Breast epithelium (tissue), 4 donors: ENCODE measurements at regions not wholly inside any gene's neighbourhood (a gene's known extent, or its start where the extent isn't known, plus 50 kb on each side); places are given as distances from the start of the nearest gene placed in this dataset.

Experiments used
- DNase-seq, 2 donors: peaks; one replicate each; pipeline ENCODE4 v3.0.0-alpha.2; 2019; ENCODE audit warnings: low spot score in 2 of 2
- H3K27ac ChIP-seq, 2 donors: fragments of 200-600 bp; sonication (generic) in 1 of 2; one replicate each; pipeline ENCODE4 v1.5.1; 2016 to 2019; ENCODE audit warnings: mild to moderate bottlenecking in 1 of 2
- H3K27me3 ChIP-seq, 2 donors: fragments of 200-600 bp; sonication (generic) in 1 of 2; one replicate each; pipeline versions ENCODE4 v1.5.1 to v1.6.0; 2017 to 2019; ENCODE audit warnings: control low read depth in 1 of 2, mild to moderate bottlenecking in 1 of 2
- H3K36me3 ChIP-seq: fragments of 200-600 bp; one replicate; pipeline ENCODE4 v1.5.1; 2019
- H3K4me1 ChIP-seq, 2 donors: fragments of 200-600 bp; sonication (generic); one replicate each; pipeline ENCODE4 v1.5.1; 2016 to 2019; ENCODE audit warnings: control low read depth in 1 of 2
- H3K4me3 ChIP-seq, 3 donors: fragments of 200-600 bp; sonication (generic); 1 replicate in 2 of 3; 2 replicates in 1 of 3; pipeline ENCODE4 v1.5.1; 2016 to 2019; ENCODE audit warnings: mild to moderate bottlenecking in 3 of 3, moderate library complexity in 2 of 3
- H3K9me3 ChIP-seq, 2 donors: fragments of 200-600 bp; sonication (generic) in 1 of 2; one replicate each; pipeline ENCODE4 v1.5.1; 2016 to 2019; ENCODE audit warnings: control low read depth in 1 of 2
- CTCF ChIP-seq, 3 donors: fragments of 450-650 bp; IDR thresholded peaks; one replicate each; pipeline ENCODE4 v1.5.1; 2016 to 2017; ENCODE audit warnings: antibody characterized with exemption in 3 of 3, mild to moderate bottlenecking in 3 of 3, moderate library complexity in 3 of 3
- POLR2A ChIP-seq: fragments of 450-650 bp; IDR thresholded peaks from one replicate; pipeline ENCODE4 v1.6.1; 2016; ENCODE audit warnings: antibody characterized with exemption, mild to moderate bottlenecking, moderate library complexity
- POLR2AphosphoS5 ChIP-seq, 3 donors: sonication (generic); formaldehyde crosslinking; IDR thresholded peaks; one replicate each; pipeline ENCODE4 v1.6.1; 2017; ENCODE audit warnings: antibody characterized with exemption in 3 of 3
- intact Hi-C: fragments of 100-400 bp; cut with DNase I; formaldehyde crosslinking; loops from one replicate; pipeline ENCODE4 v1.15.1; 2023; ENCODE audit warnings: low total_unique reads

GRCh38 chr16:48447428-48447827, 62.2 kb upstream of the SIAH1 start:
- TF ChIP-seq POLR2AphosphoS5 (IDR thresholded peaks at IDR 0.05), result no peak
- TF ChIP-seq POLR2A, result no peak
- TF ChIP-seq CTCF (IDR thresholded peaks at IDR 0.05), result no peak
- Histone ChIP-seq H3K4me1 (no peaks in the 10 kb centered on the region), H3K27me3 (no peaks in the 10 kb centered on the region), H3K36me3 (no peaks in the 10 kb centered on the region), H3K9me3 (no peaks in the 10 kb centered on the region), H3K4me3 (no peak overlapping the region), H3K27ac (no peak overlapping the region)
- no peak for DNase-seq
- intact Hi-C loops, result no loop called here

- intact Hi-C loops, result no loop called here
- TF ChIP-seq POLR2AphosphoS5 (IDR thresholded peaks at IDR 0.05), result no peak
- no peak for TF ChIP-seq POLR2A
- no peak for TF ChIP-seq CTCF (IDR thresholded peaks at IDR 0.05)
These were observed 61.3 kb upstream of the SIAH1 start for GRCh38 chr16:48446534-48446920.

GRCh38 chr16:48445782-48446533, 60.7 kb upstream of the SIAH1 start:
- intact Hi-C loops, result no loop called here
- no peaks in the 10 kb centered on the region for H3K36me3 ChIP-seq
- H3K27ac ChIP-seq, result peak overlapping the region in 1 of 2 donors; percentile 85
- TF ChIP-seq POLR2A, result no peak
- no peaks in the 10 kb centered on the region for H3K27me3 ChIP-seq
- DNase-seq, result no peak
- H3K4me1 ChIP-seq, result no peaks in the 10 kb centered on the region
- no peak overlapping the region for H3K4me3 ChIP-seq
- H3K9me3 ChIP-seq, result no peaks in the 10 kb centered on the region

More at GRCh38 chr16:48446534-48446920, 61.3 kb upstream of the SIAH1 start:
- H3K36me3 ChIP-seq, result no peaks in the 10 kb centered on the region
- H3K27ac ChIP-seq, result no peak overlapping the region
- no peak overlapping the region for H3K4me3 ChIP-seq
- DNase-seq, result no peak
- H3K4me1 ChIP-seq, result no peaks in the 10 kb centered on the region
- no peaks in the 10 kb centered on the region for H3K27me3 ChIP-seq
- H3K9me3 ChIP-seq, result no peaks in the 10 kb centered on the region

GRCh38 chr16:48444574-48444973, 59.4 kb upstream of the SIAH1 start:
- TF ChIP-seq POLR2AphosphoS5 (IDR thresholded peaks at IDR 0.05), result no peak
- TF ChIP-seq CTCF (IDR thresholded peaks at IDR 0.05), result no peak
- TF ChIP-seq POLR2A, result no peak

GRCh38 chr16:48442379-48442778, 57.2 kb upstream of the SIAH1 start:
- H3K9me3 ChIP-seq, result no peaks in the 10 kb centered on the region
- no peaks in the 10 kb centered on the region for H3K27me3 ChIP-seq
- intact Hi-C loops, result no loop called here
- TF ChIP-seq CTCF (IDR thresholded peaks at IDR 0.05) (no peak), POLR2AphosphoS5 (IDR thresholded peaks at IDR 0.05) (no peak), POLR2A (no peak)
- H3K36me3 ChIP-seq, result no peaks in the 10 kb centered on the region
- no peak overlapping the region for H3K27ac ChIP-seq
- H3K4me1 ChIP-seq, result no peaks in the 10 kb centered on the region
- no peak for DNase-seq
- H3K4me3 ChIP-seq, result no peak overlapping the region

More at GRCh38 chr16:48444574-48444973, 59.4 kb upstream of the SIAH1 start:
- Histone ChIP-seq H3K9me3 (no peaks in the 10 kb centered on the region), H3K27me3 (no peaks in the 10 kb centered on the region), H3K36me3 (no peaks in the 10 kb centered on the region), H3K27ac (peak overlapping the region; percentile 55 to 85), H3K4me1 (no peaks in the 10 kb centered on the region), H3K4me3 (no peak overlapping the region)
- DNase-seq, result no peak
- intact Hi-C loops, result no loop called here
